ENCODE measurements at regions not wholly inside any gene's neighbourhood (a gene's known extent, or its start where the extent isn't known, plus 50 kb on each side); places are given as distances from the start of the nearest gene placed in this dataset.

DNA sequence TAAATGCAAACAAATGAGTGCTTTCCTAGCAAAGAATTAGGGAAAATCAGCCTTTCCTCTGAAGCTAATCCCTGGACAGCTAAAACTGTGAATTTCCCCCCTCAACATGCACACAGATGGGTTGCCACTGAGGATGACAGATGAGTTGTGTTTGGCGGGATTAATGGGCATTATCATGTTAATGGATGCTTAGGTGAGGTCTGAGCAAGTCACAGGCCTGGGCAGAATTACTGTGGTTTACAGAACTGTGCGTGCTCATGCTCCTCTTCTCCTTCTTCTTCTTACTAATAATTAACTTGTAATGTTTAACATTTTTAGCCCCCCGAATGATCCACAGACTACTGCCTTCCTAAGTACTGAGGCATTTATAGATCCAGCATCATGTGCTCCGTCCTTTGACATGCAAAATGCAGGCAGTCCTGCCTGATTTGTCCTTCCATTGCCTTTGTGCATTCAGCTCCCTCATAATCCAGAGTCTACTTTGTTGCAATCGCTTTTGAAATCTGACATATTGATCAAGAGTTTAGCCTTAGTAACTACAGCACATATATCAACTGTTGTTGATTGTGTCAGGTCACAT is 753.4 kb upstream of the MMS22L start:
- Histone ChIP-seq H3K27ac (no peak overlapping the region), H3K4me3 (no peak overlapping the region), H3K4me1 (no peaks in the 10 kb centered on the region), H3K27me3 (no peaks in the 10 kb centered on the region), H3K9me3 (no peaks in the 10 kb centered on the region), H3K36me3 (no peaks in the 10 kb centered on the region)
- ATAC-seq (no peak), DNase-seq (no peak)
- intact Hi-C loops (cut with DNase I): no loop called here
- TF ChIP-seq, protein P1, sequence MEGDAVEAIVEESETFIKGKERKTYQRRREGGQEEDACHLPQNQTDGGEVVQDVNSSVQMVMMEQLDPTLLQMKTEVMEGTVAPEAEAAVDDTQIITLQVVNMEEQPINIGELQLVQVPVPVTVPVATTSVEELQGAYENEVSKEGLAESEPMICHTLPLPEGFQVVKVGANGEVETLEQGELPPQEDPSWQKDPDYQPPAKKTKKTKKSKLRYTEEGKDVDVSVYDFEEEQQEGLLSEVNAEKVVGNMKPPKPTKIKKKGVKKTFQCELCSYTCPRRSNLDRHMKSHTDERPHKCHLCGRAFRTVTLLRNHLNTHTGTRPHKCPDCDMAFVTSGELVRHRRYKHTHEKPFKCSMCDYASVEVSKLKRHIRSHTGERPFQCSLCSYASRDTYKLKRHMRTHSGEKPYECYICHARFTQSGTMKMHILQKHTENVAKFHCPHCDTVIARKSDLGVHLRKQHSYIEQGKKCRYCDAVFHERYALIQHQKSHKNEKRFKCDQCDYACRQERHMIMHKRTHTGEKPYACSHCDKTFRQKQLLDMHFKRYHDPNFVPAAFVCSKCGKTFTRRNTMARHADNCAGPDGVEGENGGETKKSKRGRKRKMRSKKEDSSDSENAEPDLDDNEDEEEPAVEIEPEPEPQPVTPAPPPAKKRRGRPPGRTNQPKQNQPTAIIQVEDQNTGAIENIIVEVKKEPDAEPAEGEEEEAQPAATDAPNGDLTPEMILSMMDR (IDR thresholded peaks at IDR 0.05): no peak

DNA sequence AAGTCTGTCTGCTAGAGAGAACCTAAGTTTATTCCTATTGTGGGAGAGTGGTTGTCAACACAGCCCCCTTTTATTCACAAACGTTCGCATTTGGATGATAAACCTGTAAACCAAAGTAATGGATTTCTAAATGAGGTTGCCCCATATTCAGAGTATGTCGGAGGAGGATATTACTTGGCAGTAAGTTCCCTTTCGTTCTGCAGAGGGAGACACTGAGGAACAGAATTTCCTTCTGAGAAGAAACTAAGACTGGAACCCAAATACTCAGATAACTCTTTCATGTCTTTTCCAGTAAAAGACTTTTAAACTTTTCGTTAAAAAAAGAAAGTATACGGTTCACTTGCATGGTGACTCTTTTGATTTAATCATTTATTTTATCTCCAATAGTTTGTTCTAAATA is 754.6 kb upstream of the MMS22L start:
- H3K4me3 ChIP-seq: no peak overlapping the region
- intact Hi-C loops (cut with DNase I): no loop called here
- DNase-seq (no peak), ATAC-seq (no peak)
- no peaks in the 10 kb centered on the region for H3K4me1 ChIP-seq
- no peaks in the 10 kb centered on the region for H3K36me3 ChIP-seq
- H3K27me3 ChIP-seq: no peaks in the 10 kb centered on the region
- H3K27ac ChIP-seq: no peak overlapping the region
- TF ChIP-seq, protein P1 (IDR thresholded peaks at IDR 0.05): no peak
- H3K9me3 ChIP-seq: no peaks in the 10 kb centered on the region

DNA sequence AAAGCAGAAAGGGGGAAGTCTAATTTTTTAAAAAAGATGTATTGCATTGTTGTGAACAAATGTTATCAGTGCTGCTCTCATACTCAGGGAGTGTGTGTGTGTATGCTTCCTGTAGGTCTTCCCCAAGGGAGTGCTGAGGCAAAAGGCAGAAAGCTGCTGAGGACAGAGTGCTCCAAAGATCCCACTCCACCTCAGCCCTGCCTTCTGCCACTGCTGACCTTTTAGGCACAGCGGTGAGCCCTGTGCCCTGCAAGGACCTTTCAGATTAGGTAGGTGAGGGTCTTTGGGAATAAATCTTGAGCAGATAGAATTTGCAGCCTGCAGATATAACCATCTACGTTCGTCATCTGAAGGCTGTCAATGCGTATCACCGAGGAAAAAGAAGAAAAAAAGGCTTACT is 756.4 kb upstream of the MMS22L start:
- Histone ChIP-seq H3K27me3 (peaks cover 0 to 2% of the 10 kb centered on the region in 2 donors), H3K9me3 (no peaks in the 10 kb centered on the region), H3K36me3 (no peaks in the 10 kb centered on the region), H3K27ac (no peak overlapping the region), H3K4me1 (no peaks in the 10 kb centered on the region), H3K4me3 (no peak overlapping the region)
- TF ChIP-seq, protein P1 (IDR thresholded peaks at IDR 0.05): no peak
- DNase-seq (no peak), ATAC-seq (no peak)
- intact Hi-C loops (cut with DNase I): no loop called here

DNA sequence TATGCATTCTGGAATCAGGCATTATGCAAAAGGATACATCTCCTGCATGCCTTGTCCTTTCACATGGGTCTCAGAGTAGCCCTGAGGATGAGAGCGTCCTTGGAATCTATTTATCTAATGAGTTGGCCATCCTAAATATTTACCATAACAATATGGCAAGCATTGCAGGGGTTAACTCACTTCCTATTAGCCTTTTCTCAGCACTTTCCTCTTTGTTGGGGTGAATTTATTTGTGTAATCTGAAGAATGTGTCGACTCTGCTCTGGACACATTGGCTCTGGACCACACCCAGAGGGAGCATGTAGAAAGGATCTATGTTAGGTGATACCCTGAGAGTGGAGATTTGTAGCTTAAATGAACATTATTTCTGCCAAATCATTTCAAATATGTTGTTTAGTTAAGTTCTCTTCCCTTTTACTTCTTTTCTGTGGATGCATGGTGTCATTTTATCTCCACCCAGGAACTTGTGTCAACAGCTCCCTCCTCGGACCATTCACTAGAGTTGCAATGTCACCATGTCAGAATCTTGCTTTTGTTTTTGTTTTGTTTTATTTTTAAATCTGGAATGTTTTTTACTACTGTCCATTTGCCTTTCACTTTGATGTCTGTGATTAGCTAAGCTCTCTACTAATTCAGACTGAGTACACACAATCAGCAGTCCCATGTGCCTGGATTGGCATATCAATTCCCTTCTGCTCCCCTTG is 757.0 kb upstream of the MMS22L start:
- ATAC-seq (peak; percentile 44), DNase-seq (no peak)
- Histone ChIP-seq H3K36me3 (no peaks in the 10 kb centered on the region), H3K9me3 (no peaks in the 10 kb centered on the region), H3K4me3 (no peak overlapping the region), H3K27ac (no peak overlapping the region), H3K4me1 (no peaks in the 10 kb centered on the region), H3K27me3 (peaks cover 0 to 8% of the 10 kb centered on the region in 2 donors)
- TF ChIP-seq, protein P1 (IDR thresholded peaks at IDR 0.05): no peak
- intact Hi-C loops (cut with DNase I): no loop called here

DNA sequence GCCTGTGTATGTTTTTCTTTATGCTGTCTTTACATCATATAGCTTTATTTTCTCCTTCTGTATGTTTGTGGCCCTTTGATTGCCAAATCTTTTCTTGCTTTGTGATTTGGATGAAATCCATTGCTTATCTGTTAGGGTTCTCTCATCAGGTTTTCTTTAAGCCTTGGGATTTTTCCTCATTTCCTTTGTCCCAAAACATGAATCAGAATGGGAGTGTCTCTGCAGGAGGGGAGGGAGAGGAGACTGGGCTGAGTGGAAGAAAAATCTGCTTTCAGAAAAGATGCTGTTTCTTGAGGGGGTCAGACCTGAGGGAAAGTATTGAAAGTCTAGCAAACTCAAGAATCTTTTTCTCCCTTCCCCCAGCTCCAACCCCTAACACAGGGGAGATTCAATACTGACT is 758.0 kb upstream of the MMS22L start:
- DNase-seq (no peak), ATAC-seq (no peak)
- Histone ChIP-seq H3K4me1 (no peaks in the 10 kb centered on the region), H3K27me3 (peaks cover 0 to 8% of the 10 kb centered on the region in 2 donors), H3K36me3 (no peaks in the 10 kb centered on the region), H3K27ac (no peak overlapping the region), H3K9me3 (no peaks in the 10 kb centered on the region), H3K4me3 (no peak overlapping the region)
- intact Hi-C loops (cut with DNase I): no loop called here
- TF ChIP-seq, protein P1 (IDR thresholded peaks at IDR 0.05): no peak

Data from left lung (tissue), 4 donors.